NCI-H1092 treated with DMSO at 0.1 percent for 48 hours (cell line): ENCODE measurements at regions not wholly inside any gene's neighbourhood (a gene's known extent, or its start where the extent isn't known, plus 50 kb on each side); places are given as distances from the start of the nearest gene placed in this dataset.
"Not testable (repeated sequence)": the region's sequence is repeated elsewhere in the genome, so short reads cannot be mapped to it uniquely, and the experiment has no call there.

ENCODE experiments used
- DNase-seq: peaks from one replicate; lab custom pipeline; 2025; lab: John Stamatoyannopoulos, UW

DNA sequence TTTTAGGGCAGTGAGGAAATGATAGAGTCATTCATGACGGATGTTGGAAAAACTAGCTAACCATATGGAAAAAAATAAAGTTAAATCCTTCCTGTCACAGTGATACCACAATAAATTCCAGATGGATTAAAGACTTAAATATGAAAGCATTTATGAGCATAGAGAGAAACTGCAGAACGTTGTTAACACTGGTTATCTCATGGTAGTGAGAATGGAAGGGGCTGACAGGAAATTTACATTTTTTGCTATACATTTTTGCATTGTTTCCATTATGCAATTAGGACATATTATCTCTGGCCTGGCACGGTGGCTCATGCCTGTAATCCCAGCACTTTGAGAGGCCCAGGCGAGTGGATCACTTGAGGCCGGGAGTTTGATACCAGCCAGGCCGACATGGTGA is 130.5 kb upstream of the VOPP1 start:
- not testable (repeated sequence) for DNase-seq

DNA sequence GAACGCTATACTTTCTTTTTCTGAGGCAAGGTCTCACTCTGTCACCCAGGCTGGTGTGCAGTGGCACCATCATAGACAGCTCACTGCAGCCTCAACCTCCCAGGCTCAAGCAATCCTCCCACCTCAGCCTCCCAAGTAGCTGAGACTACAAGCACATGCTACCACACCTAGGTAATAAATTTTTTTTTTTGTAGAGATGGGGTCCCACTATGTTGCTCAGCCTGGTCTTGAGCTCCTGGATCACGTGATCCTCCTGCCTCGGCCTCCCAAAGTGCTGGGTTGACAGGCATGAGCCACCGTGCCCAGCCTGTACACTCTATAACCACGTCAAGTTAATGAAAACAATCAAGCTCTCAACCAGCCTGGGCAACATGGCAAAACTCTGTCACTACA is 127.1 kb upstream of the VOPP1 start:
- DNase-seq = not testable (repeated sequence)

DNA sequence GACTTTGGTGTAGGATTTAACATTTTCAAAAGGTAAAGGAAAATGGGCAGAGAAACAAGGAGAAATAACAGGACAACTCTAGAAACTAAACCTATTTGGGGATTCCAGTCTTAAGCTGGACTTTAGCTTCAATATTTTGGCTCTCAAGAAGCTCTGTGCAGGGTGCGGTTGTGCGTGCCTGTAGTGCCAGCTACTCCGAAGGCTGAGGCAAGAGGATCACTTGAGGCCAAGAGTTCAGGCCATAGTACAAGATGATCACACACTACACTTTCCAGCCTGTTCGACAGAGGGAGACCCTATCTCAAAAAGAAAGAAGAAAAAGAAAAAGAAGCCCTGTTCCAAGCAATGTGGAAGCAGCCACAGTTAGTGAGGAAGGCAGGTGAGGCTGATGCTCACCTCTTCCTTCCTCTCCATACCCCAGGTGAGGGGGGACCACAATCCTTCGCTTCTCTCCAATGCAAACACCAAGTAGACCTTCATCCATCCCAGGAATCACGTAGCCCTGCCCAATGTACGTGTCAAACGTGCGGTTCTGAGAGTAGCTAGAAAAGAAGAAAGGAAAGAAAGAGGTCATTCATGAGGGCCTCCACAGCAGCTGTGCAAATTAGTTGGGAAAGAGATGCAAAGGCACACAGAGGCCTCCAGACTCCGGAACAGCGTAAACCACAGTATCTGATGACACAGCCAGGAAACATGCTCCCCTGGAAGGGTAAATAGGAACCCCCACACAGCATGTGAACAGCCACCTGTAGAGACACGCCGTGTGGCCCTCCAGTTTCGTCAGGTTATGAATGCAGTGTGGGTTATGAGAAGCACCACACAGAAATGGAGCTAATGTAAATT is 126.5 kb upstream of the VOPP1 start:
- not testable (repeated sequence) for DNase-seq

DNA sequence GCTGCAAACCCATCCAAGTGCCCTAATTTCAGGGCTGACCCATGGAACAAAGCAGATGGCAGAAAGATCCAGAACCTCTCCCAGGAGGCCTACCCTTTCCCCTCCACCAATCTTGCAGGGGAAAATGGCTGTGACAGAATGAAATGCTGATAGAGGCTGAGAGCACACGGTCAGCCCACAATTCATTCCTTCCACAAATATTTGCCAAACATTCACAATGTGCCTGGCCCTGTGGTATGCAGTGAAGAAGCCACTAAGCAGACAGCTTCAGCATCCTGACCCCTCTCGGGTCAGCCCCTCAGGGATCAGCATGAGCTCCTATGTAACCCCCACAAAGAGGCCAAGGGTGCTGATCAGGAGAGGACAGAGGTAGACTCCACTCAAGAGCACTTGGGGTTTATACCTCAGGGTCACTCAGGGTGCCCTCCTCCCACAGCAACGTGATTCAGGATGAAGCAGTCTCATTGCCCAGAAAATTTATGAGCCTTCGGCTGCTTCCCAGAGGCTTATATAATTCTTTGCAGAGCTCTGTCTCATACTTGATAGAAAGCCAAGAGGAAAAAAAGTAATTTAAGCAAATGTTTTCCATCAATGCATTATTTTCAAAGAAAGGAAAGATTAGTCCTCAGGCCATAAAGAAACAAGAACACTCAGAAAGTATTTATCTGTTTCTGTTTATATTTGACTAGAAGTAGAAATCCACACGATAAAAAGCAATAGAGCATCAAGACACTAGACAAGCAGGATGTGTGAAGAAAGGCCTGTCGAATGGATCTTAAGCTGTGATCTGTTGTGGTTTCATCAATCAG is 123.8 kb upstream of the VOPP1 start:
- DNase-seq = not testable (repeated sequence)

DNA sequence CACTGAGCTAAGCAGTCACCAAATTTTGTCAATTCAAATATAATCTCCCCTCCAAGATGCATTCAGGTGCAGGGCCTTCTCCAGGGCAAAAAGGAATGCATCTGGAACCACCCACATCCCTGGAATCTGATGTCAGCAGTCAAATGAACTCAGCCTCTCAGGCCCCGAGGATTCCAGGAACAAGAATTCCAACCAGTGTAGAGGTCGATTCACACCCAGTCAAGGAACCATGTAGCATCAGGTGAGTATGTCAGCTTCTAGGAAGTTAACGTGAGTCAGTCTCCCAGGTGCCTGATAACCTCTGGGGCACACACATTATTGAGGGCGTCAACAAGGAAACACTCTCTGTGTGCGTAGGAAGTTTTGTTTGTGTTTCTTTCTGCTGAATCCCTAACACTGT is 122.2 kb upstream of the VOPP1 start:
- not testable (repeated sequence) for DNase-seq

DNA sequence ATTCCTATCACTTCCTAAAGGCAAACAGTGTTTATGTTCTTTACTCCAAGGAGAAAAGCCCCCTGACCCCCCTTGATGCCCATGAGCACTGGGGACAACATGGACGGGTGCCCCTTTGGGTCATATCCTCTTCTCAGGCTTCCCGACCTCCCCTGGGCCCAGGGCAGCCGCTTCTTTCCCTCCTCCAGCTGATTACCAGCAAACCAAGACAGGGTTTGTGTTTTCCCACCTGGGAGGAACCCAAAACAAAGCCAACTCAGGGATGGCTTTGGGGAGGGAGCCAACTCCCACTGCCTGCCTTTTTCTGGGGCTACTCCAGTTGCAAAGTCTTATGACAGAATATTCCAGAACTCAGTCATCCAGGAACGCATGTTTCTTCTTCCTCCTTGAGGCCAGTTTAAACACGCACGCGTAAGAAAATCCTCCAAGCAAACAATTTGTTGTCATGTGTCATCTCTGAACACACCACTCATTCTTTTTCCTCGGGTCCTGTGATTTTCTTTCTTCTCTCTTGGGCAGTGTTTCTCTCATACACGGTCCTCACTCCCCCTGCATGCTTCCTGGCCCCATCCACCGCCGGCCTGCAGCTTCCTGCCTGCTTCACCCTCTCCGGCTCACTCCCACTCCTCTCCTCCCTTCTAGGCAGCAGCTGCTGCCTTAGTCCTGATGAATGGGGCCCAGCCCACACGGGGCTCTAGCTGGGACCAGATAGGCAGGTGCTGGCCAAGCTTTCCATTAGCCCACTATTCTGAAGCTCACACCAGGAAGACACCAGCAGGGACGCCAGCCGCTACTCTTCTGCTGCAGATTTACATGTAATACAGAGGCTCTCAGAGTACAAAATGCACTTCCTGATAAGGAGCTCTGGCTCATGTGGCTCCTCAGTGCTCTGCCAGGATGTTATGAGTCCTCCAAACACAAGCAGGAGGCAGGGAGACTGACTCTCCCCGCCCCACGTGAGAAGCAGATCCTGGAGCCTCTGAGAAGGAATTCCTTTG is 116.7 kb upstream of the VOPP1 start:
- DNase-seq = peak; percentile 57

DNA sequence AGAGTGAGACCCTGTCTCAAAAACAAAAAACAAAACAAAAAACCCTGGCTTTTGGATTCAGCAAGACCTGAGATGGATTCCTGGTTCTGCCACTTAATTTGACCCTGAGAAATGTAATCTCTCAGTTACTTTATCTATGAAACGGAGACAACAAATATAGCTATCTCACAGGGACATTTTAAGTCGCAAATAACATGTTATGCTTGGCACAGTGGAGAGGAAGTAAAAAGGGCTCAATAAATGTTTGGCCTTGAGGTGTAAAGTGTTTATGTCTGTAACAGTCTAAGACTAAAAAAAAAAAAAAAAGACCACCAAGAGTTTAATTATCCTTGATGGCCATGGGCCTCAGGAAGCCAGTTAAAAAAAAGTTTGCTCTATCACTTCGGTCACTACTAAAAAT is 116.0 kb upstream of the VOPP1 start:
- DNase-seq = not testable (repeated sequence)

DNA sequence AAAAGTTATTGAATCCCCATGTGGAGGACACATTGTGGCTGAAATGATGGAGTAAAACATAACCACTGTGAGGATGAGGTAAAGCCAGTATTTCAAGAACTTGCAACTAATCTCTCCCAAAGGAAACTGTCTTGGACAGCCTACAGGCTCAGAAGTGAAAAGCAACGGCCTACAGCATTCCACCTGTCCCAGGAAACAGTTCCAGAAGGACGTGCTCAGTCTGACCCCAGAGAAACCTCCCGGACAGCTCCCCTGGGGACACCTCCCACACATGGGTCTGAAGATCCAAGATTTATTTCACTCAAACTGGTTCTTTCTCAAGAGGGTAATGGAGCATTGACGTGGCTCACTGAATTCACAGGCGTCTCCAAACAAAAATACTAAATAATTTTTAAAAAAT is 115.0 kb upstream of the VOPP1 start:
- DNase-seq = not testable (repeated sequence)

DNA sequence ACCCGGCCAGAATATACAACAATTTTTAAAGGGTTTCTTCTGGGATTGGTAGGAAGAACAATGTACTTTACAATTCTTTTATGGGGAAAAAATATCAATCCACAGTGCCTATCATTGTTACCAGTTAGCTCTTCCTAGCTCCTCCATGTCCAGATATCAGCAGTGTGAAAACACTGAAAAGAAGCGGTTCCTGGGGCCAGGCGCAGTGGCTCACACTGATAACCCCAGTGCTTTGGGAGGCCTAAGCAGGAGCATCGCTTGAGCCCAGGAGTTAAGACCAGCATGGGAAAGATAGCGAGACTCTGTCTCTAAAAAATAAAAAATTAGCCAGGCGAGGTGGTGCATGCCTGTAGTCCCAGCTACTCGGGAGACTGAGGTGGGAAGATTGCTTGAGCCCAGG is 114.5 kb upstream of the VOPP1 start:
- not testable (repeated sequence) for DNase-seq

DNA sequence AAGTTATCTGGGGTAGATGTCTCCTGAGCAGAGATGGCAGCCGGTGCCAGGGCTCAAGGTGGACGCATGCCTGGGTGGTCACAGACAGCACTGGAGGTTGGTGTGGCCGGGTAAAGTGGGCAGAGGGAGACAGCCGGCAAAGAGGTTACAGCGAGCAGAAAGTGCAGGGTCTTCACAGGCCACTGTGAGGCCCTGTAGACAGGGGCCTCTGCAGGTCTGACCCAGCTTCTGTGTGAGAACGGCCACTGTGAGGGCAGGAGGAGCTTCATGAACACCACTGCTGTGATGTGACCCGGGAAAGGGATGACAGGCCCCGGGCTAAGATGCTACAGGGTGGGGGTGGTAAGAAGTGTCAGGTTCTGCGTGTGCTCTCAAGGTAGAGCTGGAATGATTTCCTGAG is 111.2 kb upstream of the VOPP1 start:
- not testable (repeated sequence) for DNase-seq

DNA sequence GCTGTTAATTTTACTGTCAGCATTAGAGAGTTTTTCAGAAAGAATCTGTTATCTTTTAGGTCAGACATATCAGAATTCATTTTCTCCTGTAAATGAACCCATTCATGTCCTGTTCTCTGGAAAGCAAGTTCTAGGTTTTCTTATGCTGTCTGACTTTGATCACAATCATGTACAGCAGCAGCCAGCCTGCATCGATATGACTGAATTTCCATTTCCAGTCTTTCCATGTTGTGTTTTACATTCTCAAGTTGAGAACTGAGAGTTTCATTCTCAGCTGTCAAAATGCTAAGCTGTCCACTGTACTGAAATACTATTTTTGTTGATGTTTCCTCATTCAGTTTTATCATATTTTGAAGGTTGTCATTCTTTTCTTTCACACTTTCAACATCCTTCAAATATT is 103.3 kb upstream of the VOPP1 start:
- DNase-seq = not testable (repeated sequence)

DNA sequence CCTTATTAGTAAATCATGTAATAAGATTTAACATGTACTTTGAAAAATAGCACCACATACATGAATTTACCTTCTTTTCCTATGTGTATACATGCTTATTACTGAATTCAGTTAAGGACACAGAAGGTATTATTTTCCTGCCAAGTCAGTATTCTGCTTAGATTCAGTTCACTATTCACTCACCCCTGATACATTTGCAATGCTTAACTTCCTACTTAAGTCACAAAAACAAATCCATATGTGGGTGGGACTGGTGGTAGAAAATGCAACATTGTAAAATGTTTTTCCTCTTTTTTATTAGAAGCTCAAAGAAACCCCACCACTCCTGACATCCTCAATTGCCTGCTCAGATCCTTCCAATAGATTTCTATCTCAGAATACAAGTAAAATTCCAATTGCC is 101.2 kb upstream of the VOPP1 start:
- DNase-seq = not testable (repeated sequence)

DNA sequence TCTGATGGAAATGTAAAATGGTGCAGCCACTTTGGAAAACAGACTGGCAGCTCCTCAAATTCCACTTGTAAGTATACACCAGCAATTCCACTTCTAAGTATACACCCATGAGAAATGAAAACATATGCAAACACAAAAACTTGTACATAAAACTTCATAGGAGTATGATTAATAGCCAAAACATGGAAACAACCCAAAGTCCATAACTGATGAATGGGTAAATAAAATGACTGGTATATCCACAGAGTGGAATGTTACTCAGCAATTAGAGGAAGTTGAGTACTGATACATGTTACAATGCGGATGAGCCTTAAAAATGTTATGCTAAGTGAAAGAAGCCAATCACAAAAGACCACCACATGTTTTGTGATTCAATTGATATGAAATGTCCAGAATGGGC is 99.8 kb upstream of the VOPP1 start:
- not testable (repeated sequence) for DNase-seq

DNA sequence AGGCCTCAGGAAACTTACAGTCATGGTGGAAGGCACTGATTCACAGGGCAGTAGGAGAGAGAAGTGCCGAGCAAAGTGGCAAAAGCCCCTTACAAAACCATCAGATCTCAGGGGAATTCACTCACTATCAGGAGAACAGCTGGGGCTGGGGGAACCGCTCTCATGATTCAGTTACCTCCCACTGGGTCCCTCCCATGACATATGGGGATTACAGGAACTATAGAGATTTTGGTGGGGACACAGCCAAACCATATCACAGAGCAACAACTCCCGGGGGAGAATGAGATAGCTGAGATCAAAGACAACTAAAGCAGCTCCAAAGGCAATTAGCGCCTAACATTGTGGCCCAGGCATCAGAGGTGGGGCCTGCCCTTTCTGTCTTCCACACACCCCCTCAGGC is 85.4 kb upstream of the VOPP1 start:
- DNase-seq = peak; percentile 23

DNA sequence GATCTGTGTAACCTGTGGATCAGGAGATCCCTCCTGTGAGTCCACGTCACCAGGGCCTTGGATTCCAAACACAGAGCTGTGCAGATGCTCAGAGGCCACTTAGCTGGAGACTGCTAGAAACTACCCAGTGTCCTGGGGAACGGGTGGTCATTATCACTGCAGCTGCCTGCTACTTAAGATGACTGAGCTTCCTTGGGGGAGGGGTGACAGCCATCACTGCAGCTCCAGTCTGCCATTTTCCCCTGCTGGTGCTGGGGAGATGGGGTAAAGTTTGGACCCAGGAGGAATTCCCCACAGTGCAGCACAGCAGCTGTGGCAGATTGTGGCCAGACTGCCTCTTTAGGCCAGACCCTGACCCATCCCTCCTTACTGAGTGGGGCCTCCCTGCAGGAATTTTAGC is 78.8 kb upstream of the VOPP1 start:
- DNase-seq = no peak

DNA sequence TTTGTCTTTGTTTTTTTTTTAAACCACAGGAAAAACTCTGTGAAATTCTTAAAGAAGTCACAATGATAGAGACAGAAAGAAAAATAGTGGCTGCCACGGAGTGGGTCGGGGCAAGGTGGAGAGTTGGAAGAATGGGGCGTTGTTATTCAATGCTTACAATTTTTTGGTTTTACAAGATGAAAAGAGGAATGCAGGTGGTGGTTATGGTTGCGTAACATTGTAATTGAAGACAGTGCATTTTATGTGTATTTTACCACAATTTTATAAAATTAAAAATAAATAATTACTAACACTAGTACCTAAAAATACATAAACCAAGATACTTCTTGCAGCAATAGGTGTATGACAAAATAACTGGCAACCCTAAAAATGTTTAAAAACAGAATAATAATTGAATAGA is 76.9 kb upstream of the VOPP1 start:
- no peak for DNase-seq

DNA sequence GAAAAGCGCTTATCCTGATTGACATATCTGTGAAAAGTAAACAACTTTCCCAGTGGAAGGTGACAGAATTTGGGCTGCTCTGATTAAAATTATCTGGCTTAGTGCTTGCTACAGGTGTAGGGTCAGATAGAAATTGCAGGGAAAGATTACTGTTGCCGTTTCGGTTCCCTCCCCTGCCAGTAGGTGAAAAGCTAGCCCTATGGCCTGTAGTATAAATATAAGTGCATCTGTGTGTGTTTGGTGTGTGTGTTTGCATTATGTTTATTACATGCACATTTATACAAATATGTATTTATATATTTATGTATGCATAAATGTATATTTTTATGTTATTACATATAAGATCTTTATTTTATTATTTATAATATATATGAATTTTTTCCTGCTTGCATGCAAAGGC is 72.3 kb upstream of the VOPP1 start:
- no peak for DNase-seq

DNA sequence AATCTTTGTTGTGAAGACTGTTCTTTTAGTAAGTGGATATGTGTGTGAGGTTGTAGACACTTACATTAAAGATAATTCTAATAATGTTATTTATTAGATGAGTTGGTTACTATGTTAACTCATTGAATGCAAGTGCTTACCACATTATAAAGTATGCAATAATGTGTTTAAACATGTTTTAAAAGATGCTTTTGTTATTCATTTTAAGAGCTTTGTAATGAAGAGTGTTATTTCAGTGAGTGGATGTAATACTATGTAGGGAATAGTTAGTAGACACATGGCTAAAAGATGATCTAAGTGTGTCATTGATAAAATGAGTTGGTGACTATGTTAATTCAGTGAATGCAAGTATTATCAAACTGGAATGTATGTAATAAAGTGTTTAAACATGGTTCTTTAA is 70.0 kb upstream of the VOPP1 start:
- no peak for DNase-seq

DNA sequence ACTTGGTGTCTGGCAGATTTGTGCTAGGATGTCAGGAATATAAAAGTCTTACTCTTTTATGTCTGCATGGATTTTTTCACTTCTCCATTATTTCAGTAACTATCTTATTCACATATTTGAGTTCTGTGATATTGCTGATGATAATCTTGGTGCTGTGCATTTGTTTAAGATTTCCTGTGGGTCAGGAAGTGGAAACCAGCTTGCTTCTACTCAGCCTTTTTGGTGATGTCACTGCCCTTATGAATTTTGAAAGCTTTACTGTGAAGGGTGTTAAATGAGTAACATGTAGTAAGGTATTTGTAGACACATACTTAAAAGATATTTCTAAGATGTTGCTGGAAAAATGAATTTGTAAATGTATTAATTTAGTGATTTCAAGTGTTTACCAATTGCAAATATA is 69.5 kb upstream of the VOPP1 start:
- DNase-seq = no peak

DNA sequence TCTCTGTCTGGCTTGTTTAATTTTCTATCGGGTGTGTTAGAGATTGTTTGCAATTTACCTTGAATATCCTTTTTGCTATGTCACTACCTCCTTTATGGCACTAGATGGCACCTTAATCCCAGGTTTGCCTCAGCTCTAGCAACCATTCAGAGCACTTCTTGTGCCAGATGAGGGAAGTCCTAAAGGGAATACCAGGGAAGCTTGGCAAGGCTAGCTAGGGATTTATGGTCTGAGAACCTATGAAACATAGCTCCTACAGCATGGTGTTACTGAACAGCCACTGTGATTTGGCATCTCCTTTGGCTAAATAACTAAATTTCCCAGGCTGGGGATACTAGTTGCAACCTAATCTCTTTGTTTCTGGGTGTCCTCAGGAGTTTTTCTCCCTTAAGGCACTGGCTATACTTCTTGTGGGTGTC is 69.0 kb upstream of the VOPP1 start:
- peak; percentile 92 for DNase-seq

DNA sequence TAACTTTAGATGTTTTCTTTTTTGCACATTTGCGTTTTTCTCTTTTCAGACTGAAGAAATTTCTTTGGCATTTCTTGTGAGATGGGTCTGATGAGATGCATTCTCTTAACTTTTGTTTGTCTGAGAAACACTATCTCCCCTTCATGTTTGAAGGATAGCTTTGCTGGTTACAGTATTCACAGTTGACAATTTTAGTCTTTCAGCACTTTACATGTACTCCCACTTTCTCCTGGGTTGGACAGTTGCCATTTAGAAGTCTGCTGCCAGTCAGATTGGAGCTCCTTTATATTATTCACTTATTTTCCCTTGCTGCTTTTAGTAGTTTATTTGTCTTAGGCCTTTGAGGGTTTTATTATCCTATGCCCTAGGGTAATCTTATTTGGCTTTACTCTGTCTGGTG is 67.3 kb upstream of the VOPP1 start:
- no peak for DNase-seq
